Prostate gland (tissue), 2 donors: ENCODE measurements at regions not wholly inside any gene's neighbourhood (a gene's known extent, or its start where the extent isn't known, plus 50 kb on each side); places are given as distances from the start of the nearest gene placed in this dataset.

Source experiments
- DNase-seq: peaks from one replicate; pipeline ENCODE4 v3.0.0-alpha.2; 2019; ENCODE audit warnings: low spot score
- H3K27ac ChIP-seq, 2 donors: fragments of 200-600 bp; sonication (generic); 2 replicates each; pipeline ENCODE4 v1.5.1; 2017 to 2019
- H3K27me3 ChIP-seq: fragments of 200-600 bp; sonication (generic); replicated peaks from 2 replicates; pipeline ENCODE4 v1.5.1; 2019; ENCODE audit not compliant: insufficient read depth
- H3K36me3 ChIP-seq, 2 donors: fragments of 200-600 bp; sonication (generic); 1 replicate in 1 of 2; 2 replicates in 1 of 2; pipeline versions ENCODE4 v1.5.1 to v1.8.1; 2017 to 2019
- H3K4me1 ChIP-seq: fragments of 200-600 bp; sonication (generic); replicated peaks from 2 replicates; pipeline ENCODE4 v1.5.1; 2019
- H3K4me3 ChIP-seq, 2 donors: fragments of 200-600 bp; sonication (generic); 2 replicates each; pipeline ENCODE4 v1.5.1; 2017 to 2019
- H3K9me3 ChIP-seq: fragments of 200-600 bp; sonication (generic); 2 replicates; pipeline ENCODE4 v1.5.1; 2017
- CTCF ChIP-seq, 4 experiments: fragments of 200-600 bp in 2 of 4; fragments of 450-650 bp in 2 of 4; sonication (generic) in 2 of 4; IDR thresholded peaks; 1 replicate in 3 of 4; 2 replicates in 1 of 4; pipeline ENCODE4 v1.5.1; 2016 to 2019; ENCODE audit warnings: antibody characterized with exemption in 4 of 4, mild to moderate bottlenecking in 2 of 4, moderate library complexity in 2 of 4
- POLR2A ChIP-seq: fragments of 450-650 bp; IDR thresholded peaks from one replicate; pipeline ENCODE4 v1.6.1; 2016; ENCODE audit warnings: antibody characterized with exemption, mild to moderate bottlenecking
- POLR2AphosphoS5 ChIP-seq: sonication (generic); formaldehyde crosslinking; IDR thresholded peaks from one replicate; pipeline ENCODE4 v1.6.1; 2017; ENCODE audit warnings: antibody characterized with exemption
- WGBS: methylation state at CpG from one replicate; pipeline ENCODE4 v1.1.5; 2018; 5-methylcytosine and 5-hydroxymethylcytosine counted together
- intact Hi-C: fragments of 100-400 bp; cut with DNase I; formaldehyde crosslinking; loops from one replicate; pipeline ENCODE4 v1.14.2; 2022

- H3K4me3 ChIP-seq, result no peak overlapping the region
- TF ChIP-seq CTCF (IDR thresholded peaks at IDR 0.05) (no peak), POLR2A (no peak), POLR2AphosphoS5 (no peak)
- intact Hi-C loops, result no loop called here
Measured at GRCh38 chr3:168459226-168459784, 363.6 kb upstream of the GOLIM4 start.

GRCh38 chr3:168457954-168458539, 362.3 kb upstream of the GOLIM4 start:
- no peak overlapping the region for H3K4me3 ChIP-seq
- DNase-seq, result no peak
- TF ChIP-seq POLR2A, result no peak
- TF ChIP-seq POLR2AphosphoS5, result no peak
- TF ChIP-seq CTCF (IDR thresholded peaks at IDR 0.05), result no peak
- H3K36me3 ChIP-seq, result no peaks in the 10 kb centered on the region
- H3K9me3 ChIP-seq, result no peaks in the 10 kb centered on the region
- H3K4me1 ChIP-seq, result no peaks in the 10 kb centered on the region
- no peaks in the 10 kb centered on the region for H3K27me3 ChIP-seq
- H3K27ac ChIP-seq, result no peak overlapping the region
- intact Hi-C loops, result no loop called here
- WGBS, result 41% methylated on average over 4 of the region's 4 CpGs

More at GRCh38 chr3:168459226-168459784, 363.6 kb upstream of the GOLIM4 start:
- no peaks in the 10 kb centered on the region for H3K27me3 ChIP-seq
- no peaks in the 10 kb centered on the region for H3K36me3 ChIP-seq
- DNase-seq, result no peak
- H3K4me1 ChIP-seq, result no peaks in the 10 kb centered on the region
- no peak overlapping the region for H3K27ac ChIP-seq
- H3K9me3 ChIP-seq, result no peaks in the 10 kb centered on the region
- WGBS, result 27% methylated on average over 2 of the region's 2 CpGs

GRCh38 chr3:168455814-168456213, 360.1 kb upstream of the GOLIM4 start:
- TF ChIP-seq POLR2AphosphoS5 (no peak), POLR2A (no peak), CTCF (IDR thresholded peaks at IDR 0.05) (no peak)
- Histone ChIP-seq H3K27me3 (no peaks in the 10 kb centered on the region), H3K36me3 (no peaks in the 10 kb centered on the region), H3K27ac (no peak overlapping the region), H3K4me3 (no peak overlapping the region), H3K9me3 (no peaks in the 10 kb centered on the region), H3K4me1 (no peaks in the 10 kb centered on the region)
- intact Hi-C loops, result no loop called here
- WGBS, result 83% methylated on average over 5 of the region's 5 CpGs
- DNase-seq, result no peak

GRCh38 chr3:168453623-168454022, 357.9 kb upstream of the GOLIM4 start:
- no peaks in the 10 kb centered on the region for H3K9me3 ChIP-seq
- WGBS, result 92% methylated on average over 2 of the region's 2 CpGs
- DNase-seq, result no peak
- H3K4me1 ChIP-seq, result no peaks in the 10 kb centered on the region
- H3K4me3 ChIP-seq, result no peak overlapping the region
- no peaks in the 10 kb centered on the region for H3K27me3 ChIP-seq
- no peak for TF ChIP-seq POLR2A
- no peak for TF ChIP-seq CTCF (IDR thresholded peaks at IDR 0.05)
- no peak for TF ChIP-seq POLR2AphosphoS5
- intact Hi-C loops, result no loop called here
- no peak overlapping the region for H3K27ac ChIP-seq
- H3K36me3 ChIP-seq, result no peaks in the 10 kb centered on the region

- Histone ChIP-seq H3K27ac (no peak overlapping the region), H3K4me3 (no peak overlapping the region), H3K27me3 (no peaks in the 10 kb centered on the region), H3K4me1 (no peaks in the 10 kb centered on the region), H3K9me3 (no peaks in the 10 kb centered on the region), H3K36me3 (no peaks in the 10 kb centered on the region)
- 38% methylated on average over 1 of the region's 1 CpG for WGBS
- no peak for DNase-seq
- intact Hi-C loops, result no loop called here
- no peak for TF ChIP-seq CTCF (IDR thresholded peaks at IDR 0.05)
- no peak for TF ChIP-seq POLR2A
Measured at GRCh38 chr3:168443965-168444364, 348.2 kb upstream of the GOLIM4 start.
